ENCODE measurements at regions not wholly inside any gene's neighbourhood (a gene's known extent, or its start where the extent isn't known, plus 50 kb on each side); places are given as distances from the start of the nearest gene placed in this dataset.

DNA sequence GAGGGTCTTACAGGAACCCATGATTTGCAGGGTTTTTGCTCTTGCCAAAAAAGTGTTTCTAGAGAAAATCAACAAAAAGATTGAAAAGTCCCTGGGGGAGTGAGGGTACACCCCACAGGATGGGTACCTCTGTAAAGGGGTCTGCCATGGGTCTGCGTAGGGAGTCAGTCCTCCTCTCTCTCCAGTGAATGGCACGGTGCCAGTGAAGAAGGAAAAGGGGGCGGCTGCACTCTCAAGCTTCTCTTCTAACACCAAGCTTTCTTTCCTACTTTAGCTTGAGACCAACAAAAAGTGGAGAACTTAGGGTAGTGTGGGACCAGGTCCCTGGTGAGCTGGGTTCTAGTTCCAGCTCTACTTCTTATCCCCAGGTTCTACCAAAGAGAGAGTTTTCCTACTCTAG, 87.4 kb downstream of the GLUL start:
- in situ Hi-C loops (cut with MboI; ENCODE audit: low pct_ligation_motif_present in 1 of 4, low pct_unique_long_range_greater_than_20kb in 1 of 4, low sequenced_read_pairs in 3 of 4) = no loop called here
- H3K4me1 ChIP-seq = peaks cover 14 to 44% (median 29%) of the 10 kb centered on the region in 4 donors
- H3K4me3 ChIP-seq = no peak overlapping the region
- intact Hi-C loops (cut with DNase I; ENCODE audit: low total_unique reads) = no loop called here
- WGBS, 2 donors (ENCODE audit: low coverage in 1 of 2) = 86% methylated on average over 3 of the region's 3 CpGs; no CpG with 5 or more reads in 1 of the 2 donors
- DNase-seq = no peak
- H3K27ac ChIP-seq = peak overlapping the region in 3 of 4 donors; percentile 11 to 35 (median 19)
- TF ChIP-seq POLR2A (IDR thresholded peaks at IDR 0.05) = no peak
- TF ChIP-seq EP300 (IDR thresholded peaks at IDR 0.05; ENCODE audit: low read depth) = no peak
- TF ChIP-seq, protein P1, sequence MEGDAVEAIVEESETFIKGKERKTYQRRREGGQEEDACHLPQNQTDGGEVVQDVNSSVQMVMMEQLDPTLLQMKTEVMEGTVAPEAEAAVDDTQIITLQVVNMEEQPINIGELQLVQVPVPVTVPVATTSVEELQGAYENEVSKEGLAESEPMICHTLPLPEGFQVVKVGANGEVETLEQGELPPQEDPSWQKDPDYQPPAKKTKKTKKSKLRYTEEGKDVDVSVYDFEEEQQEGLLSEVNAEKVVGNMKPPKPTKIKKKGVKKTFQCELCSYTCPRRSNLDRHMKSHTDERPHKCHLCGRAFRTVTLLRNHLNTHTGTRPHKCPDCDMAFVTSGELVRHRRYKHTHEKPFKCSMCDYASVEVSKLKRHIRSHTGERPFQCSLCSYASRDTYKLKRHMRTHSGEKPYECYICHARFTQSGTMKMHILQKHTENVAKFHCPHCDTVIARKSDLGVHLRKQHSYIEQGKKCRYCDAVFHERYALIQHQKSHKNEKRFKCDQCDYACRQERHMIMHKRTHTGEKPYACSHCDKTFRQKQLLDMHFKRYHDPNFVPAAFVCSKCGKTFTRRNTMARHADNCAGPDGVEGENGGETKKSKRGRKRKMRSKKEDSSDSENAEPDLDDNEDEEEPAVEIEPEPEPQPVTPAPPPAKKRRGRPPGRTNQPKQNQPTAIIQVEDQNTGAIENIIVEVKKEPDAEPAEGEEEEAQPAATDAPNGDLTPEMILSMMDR (IDR thresholded peaks at IDR 0.05) = no peak
- TF ChIP-seq POLR2AphosphoS5 (IDR thresholded peaks at IDR 0.05) = no peak
- H3K36me3 ChIP-seq = no peaks in the 10 kb centered on the region
- no peaks in the 10 kb centered on the region for H3K9me3 ChIP-seq
- no peaks in the 10 kb centered on the region for H3K27me3 ChIP-seq

DNA sequence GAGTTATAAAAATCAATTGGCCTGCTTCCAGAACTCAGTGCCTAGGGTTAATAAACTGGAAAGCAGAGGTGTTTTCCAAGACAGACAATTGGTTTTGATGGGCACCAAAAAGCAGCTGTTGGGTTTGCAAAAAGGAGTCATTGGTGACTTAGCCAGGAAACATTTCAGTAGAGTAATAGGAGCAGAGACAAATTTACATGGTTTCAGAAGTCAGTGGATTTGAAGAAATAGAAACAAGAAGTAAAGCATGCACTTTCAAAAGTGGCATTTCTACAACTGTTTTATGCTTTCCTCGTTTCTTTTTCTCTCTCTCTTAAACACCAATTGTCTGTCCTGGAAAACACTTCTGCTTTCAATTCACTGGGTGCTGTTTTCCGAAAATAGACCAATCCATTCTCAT, 87.8 kb downstream of the GLUL start:
- DNase-seq = no peak
- in situ Hi-C loops (cut with MboI; ENCODE audit: low pct_ligation_motif_present in 1 of 4, low pct_unique_long_range_greater_than_20kb in 1 of 4, low sequenced_read_pairs in 3 of 4) = no loop called here
- Histone ChIP-seq H3K36me3 (no peaks in the 10 kb centered on the region), H3K4me1 (peaks cover 14 to 40% (median 30%) of the 10 kb centered on the region in 4 donors), H3K9me3 (no peaks in the 10 kb centered on the region), H3K27me3 (no peaks in the 10 kb centered on the region), H3K27ac (peak overlapping the region in 3 of 4 donors; percentile 11 to 35 (median 19)), H3K4me3 (no peak overlapping the region)
- WGBS, 2 donors (ENCODE audit: low coverage in 1 of 2) = 36 to 38% methylated on average over 2 of the region's 2 CpGs
- TF ChIP-seq, protein P1 (IDR thresholded peaks at IDR 0.05) = no peak
- TF ChIP-seq EP300 (IDR thresholded peaks at IDR 0.05; ENCODE audit: low read depth) (no peak), POLR2A (IDR thresholded peaks at IDR 0.05) (no peak), POLR2AphosphoS5 (IDR thresholded peaks at IDR 0.05) (no peak)
- intact Hi-C loops (cut with DNase I; ENCODE audit: low total_unique reads) = no loop called here

DNA sequence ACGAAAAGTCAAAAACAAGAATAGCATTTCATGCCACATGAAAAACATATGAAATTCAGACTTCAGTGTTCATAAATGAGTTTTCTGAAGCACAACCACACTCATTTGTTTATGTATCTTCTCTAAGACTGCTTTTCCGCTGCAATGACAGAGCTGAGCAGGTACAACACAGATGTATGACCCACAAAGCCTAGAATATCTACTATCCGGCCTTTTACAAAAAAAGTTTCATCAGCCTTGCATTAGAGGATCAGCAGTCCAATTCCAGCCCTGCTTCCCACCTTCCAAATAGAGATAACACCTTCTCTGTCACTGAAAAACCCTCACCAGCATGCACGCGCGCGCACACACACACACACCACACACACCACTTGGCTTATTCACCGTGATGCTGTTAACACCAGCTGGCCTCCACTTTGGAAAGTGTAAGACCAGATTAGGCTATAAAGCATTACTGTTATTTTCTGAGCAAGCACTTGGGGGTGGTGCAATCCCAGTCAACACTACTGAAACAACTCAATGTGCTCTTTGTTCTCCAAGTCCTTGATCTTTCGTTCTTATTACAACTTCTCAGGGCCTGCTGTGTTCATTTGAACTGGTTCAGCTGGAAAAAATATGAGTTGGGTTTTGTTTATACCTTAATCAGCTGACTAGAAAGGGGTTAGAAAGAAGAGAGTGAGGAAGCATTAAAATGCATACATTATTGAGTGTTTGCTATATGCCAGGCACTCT, 90.0 kb downstream of the GLUL start:
- Histone ChIP-seq H3K27ac (peak overlapping the region; percentile 47 to 67 (median 54)), H3K9me3 (no peaks in the 10 kb centered on the region), H3K4me1 (peaks cover 14 to 40% (median 30%) of the 10 kb centered on the region in 4 donors), H3K4me3 (no peak overlapping the region), H3K27me3 (no peaks in the 10 kb centered on the region), H3K36me3 (no peaks in the 10 kb centered on the region)
- DNase-seq = peak; percentile 48
- intact Hi-C loops (cut with DNase I; ENCODE audit: low total_unique reads) = no loop called here
- 46 to 70% methylated on average over 8 to 9 of the region's 9 CpGs for WGBS, 2 donors (ENCODE audit: low coverage in 1 of 2)
- in situ Hi-C loops (cut with MboI; ENCODE audit: low pct_ligation_motif_present in 1 of 4, low pct_unique_long_range_greater_than_20kb in 1 of 4, low sequenced_read_pairs in 3 of 4) = no loop called here
- TF ChIP-seq POLR2A (IDR thresholded peaks at IDR 0.05) (no peak), EP300 (IDR thresholded peaks at IDR 0.05; ENCODE audit: low read depth) (no peak), POLR2AphosphoS5 (IDR thresholded peaks at IDR 0.05) (peak in 1 of 3 donors; percentile 28)
- TF ChIP-seq, protein P1 (IDR thresholded peaks at IDR 0.05) = peak in 2 of 5 experiments; percentile 14 to 26

DNA sequence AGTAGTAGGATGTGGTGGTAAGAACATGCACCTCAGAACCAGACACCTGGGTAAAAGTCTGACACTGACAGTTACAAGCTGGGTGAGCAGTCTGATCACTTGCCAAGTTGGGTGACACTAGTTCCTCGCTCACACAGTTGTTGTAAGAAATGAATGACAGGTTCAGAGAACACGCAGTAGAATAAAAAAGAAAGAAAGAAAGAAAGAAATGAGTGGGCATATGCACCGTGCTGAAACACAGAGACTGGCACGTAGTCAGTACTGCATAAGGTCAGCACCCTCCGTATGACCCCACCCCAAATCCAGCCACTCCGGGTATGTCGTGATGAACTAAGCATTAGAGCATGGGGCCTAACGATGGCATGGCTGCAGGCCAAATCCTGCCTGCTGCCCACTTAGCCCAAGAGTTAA, 90.6 kb downstream of the GLUL start:
- no peaks in the 10 kb centered on the region for H3K9me3 ChIP-seq
- peak overlapping the region in 3 of 4 donors; percentile 2 to 67 (median 46) for H3K27ac ChIP-seq
- TF ChIP-seq POLR2AphosphoS5 (IDR thresholded peaks at IDR 0.05) (no peak), EP300 (IDR thresholded peaks at IDR 0.05; ENCODE audit: low read depth) (no peak), POLR2A (IDR thresholded peaks at IDR 0.05) (no peak)
- TF ChIP-seq, protein P1 (IDR thresholded peaks at IDR 0.05) = no peak
- intact Hi-C loops (cut with DNase I; ENCODE audit: low total_unique reads) (no loop called here), in situ Hi-C loops (cut with MboI; ENCODE audit: low pct_ligation_motif_present in 1 of 4, low pct_unique_long_range_greater_than_20kb in 1 of 4, low sequenced_read_pairs in 3 of 4) (no loop called here)
- no peaks in the 10 kb centered on the region for H3K36me3 ChIP-seq
- no peak for DNase-seq
- WGBS, 2 donors (ENCODE audit: low coverage in 1 of 2) = 49% methylated on average over 8 of the region's 8 CpGs; no CpG with 5 or more reads in 1 of the 2 donors
- no peak overlapping the region for H3K4me3 ChIP-seq
- no peaks in the 10 kb centered on the region for H3K27me3 ChIP-seq
- H3K4me1 ChIP-seq = peaks cover 14 to 40% (median 30%) of the 10 kb centered on the region in 4 donors
